Amygdala (tissue), 56 donors: ENCODE measurements at regions not wholly inside any gene's neighbourhood (a gene's known extent, or its start where the extent isn't known, plus 50 kb on each side); places are given as distances from the start of the nearest gene placed in this dataset.
"Not testable (repeated sequence)": the region's sequence is repeated elsewhere in the genome, so short reads cannot be mapped to it uniquely, and the experiment has no call there.

ENCODE experiments used
- DNase-seq, 56 donors: peaks; one replicate each; lab custom pipeline; 2025; lab: John Stamatoyannopoulos, UW

DNA sequence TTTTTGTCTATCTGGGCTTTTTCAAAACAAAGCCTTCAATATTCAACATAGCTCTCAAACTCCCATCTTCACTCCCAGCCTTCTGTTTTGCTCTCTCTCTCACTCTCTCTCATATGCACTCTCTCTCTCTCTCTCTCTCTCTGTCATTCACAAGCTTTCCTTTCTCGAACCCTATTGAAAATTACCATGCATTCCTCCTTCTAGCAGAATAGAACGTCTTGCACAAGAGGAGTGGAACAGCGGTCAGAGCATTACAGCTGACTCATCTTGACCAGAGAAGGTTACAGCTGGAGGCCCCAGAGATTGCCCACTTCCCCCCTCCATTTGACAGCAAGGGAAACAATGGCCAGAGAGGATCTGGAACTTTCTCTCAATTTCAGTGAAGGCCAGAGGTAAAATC lies 51.0 kb upstream of the LIFR start:
- no peak for DNase-seq

DNA sequence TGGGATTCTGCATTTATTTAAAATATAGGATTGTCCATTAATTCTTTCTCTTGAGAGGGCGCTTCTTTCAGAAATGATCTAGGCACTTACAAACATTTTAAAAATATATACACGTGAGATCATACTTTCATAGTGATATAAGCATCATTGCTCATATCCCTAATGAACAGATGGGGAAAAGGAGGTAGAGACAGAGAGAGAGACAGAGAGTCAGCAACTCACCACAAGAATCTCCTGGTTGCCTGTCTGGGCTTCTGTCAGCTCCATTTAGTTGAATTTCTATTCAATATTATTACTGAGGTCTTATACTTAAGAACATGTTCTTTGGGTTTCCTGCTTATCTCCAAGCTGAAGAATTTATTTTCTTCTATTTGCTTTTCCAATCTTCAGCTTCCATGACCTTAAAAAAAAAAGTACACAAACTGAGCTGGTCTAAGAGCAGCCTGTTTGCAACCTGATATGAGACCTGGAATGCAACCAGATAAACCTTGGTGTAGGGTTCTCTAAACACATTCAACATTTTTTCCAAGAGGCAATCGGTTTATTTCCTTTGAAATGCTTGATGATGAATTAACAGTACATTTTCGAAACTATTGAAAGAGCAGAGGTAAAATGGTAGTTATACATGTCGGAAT lies 51.6 kb upstream of the LIFR start:
- DNase-seq = no peak

DNA sequence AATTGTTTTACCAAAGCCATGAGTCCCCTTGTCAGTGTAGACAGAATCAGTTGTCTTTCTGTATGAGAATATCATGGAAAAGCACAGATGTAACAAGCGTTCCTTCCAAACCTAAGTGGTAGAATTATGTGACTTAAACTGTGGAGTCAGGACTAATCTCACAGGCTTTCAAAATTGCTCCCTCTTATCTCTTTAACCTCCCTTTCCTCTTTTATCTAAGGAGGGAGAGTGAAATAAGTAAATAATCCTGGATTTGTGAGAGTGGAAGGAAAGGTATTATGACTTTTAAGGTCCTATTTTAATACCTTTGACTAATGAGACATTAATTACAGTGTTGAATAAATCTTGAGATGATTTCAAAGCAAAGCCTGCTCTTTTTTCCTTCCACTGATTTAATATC lies 52.4 kb upstream of the LIFR start:
- no peak for DNase-seq

DNA sequence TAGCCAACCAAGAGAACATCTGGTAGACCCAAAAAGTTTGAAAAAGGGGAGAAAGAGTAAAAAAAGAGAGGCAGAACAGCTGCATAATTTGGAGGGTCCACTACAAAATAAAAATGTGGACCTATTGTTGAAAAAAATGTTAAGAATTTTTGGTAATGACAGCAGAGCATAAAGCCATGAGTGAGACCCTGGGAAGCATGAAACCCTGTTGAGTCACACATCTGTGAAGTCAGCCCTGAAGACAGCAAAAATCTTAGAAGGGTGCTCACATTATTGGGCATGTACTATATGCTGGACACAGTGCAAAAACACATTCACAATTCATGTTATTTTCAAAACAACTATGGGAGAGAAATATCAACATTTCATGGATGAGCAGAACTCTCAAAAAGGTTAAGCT lies 56.4 kb upstream of the LIFR start:
- no peak for DNase-seq

DNA sequence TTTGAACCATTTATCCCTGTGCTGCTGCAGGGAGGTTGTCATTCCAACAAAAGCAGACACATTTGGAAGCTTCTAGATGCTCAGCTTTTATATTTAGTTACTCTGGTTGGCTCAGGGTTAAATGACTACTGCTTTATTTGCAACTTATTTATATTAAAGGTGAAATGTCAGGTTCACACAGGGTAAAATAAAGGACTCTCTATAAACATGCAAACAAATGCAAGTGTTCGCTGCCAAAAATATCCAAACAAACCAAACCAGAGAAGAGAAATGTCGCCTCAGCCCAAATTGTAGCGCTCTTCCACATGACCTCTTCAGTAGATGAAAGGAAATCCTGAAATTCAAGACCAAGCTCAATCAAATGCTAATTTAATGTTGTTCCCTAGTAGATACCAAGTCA lies 57.0 kb upstream of the LIFR start:
- DNase-seq = no peak

DNA sequence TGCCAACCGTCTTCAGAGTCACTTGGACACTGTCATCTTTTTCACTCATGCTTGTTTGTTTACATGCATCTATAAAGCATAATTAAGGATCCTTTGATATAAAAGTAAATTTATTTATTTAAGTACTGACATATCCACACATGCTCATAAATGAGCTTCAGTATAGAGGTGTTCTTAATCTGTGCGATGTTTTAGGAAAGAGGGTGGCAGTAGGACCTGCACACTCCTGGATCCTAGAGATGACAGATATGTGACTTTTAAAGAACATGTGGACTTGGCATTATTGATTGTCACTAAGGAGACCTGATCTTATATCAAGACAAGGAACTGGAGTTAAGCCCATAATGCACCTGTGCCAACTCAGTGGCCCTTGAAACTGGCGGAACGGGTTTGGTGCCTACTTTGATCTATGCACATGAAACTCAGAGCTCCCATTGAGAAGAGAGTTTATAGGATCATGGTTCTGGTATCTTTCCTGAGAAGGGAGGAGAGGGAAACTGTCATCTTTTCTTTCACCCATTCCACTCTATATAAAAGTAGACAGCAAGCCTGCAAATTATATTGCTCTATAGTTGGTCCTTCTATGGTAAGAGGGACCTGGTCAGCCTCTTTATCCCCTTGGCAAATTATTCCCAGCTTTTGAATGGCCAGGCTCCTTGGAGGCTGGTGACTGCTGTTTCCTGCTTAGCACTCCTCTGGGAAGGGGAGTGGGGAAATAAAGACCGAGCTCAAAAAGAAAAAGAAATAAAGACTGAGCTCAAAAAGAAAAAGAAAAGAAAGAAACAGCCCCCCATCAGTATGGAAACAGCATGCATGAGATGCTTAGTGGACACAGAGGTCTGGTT lies 57.8 kb upstream of the LIFR start:
- no peak for DNase-seq

DNA sequence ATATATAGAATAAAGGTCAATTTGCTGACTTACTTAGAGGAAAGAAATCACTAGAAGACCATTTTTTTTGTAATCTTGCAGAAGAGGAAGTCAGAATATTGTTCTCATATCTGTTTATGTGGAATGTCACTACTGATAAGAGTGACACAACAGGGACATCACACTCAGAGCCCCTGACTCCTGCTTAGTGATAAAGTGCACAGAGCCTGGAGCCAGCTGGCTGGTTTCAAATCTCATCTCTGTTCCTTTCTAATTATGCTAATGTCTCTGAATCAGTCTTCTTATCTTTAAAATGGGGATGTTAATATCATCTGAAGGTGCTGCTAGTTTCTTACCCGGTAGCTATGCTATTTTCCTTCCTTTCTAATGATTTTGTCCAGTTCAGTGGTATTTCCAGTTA lies 58.6 kb upstream of the LIFR start:
- no peak for DNase-seq

DNA sequence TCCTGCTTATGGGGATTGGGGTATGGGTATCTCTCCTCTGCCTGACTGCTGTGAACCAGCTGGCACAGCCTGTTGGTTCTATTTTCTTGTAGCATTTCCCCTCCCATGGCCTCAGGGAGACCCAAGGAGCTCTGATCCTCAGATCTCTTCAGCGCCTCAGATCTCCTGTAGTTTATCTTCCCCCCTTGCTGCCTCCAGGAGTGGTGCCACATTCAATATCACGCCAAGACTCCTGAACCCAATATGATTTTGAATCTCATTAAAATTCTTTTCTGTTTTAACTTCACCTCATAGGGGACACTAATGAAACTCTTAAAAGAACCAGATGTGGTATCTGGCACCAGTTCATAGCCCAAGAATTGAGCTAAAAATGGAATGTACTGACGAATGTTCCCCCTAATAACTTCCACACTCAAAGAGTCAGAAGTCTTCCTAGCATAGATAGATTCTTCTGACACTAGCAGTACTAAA lies 59.6 kb upstream of the LIFR start:
- no peak for DNase-seq

DNA sequence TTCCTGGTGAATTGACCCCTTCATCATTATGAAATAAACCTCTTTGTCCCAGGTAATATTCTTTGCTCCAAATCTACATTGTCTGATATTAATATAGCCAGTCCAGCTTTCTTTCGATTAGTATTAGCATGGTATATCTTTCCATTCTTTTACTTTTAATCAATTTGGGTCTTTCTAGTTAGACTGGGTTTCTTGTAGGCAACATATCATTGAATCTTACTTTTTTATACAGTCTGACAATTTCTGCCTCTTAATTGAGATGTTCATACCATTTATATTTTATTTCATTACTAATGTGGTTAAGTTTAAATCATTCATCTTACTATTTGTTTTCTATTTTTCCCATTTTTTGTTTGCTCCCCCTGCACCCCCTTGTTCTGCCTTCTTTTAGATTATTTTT lies 61.7 kb upstream of the LIFR start:
- no peak for DNase-seq

DNA sequence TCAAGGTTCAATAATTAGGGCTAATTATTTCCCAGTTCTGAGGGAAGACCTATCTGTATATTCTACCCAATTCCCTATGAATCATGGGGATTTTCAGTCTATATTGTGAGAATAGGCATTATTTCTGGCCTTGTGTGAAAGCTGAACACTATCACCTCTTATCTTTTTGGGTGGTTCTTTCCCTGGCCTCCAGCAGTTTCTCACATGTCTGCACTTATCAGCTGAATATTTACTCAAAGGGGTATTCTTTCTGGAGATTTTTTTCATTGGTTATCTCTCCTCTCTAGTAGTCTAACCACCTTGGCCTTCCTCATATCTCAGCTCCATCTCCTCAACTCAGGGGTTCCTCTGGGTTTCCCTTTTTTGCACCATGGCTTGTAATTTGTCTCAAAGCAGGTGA lies 64.9 kb upstream of the LIFR start:
- no peak for DNase-seq

DNA sequence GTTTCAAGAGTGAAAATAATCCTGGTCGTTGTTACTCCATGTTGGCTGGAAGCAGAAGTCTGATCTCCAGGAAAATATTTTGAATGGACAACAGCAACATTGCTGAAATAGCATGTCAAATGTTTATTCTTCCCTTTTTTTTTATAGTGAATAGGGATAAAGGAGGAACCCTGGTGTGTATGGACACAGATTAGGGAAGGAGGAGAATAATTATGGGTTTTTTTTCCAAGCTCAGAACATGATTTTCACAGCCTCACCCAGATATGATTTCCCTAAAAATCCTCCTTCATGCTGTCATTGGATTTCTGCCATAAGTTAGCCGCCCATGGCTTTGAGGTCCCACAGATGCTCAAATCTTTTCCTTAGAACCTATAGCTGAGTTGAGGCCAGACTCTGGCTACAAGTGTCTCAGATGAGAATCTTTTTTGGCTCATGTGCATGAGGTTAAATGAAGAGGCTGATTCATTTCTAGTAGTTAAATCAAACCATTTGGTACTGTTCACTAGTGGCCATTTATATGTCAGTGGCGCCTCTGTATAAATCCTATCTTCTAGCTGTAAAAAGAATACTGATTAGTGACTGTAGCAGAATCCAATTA lies 65.5 kb upstream of the LIFR start:
- DNase-seq = no peak

DNA sequence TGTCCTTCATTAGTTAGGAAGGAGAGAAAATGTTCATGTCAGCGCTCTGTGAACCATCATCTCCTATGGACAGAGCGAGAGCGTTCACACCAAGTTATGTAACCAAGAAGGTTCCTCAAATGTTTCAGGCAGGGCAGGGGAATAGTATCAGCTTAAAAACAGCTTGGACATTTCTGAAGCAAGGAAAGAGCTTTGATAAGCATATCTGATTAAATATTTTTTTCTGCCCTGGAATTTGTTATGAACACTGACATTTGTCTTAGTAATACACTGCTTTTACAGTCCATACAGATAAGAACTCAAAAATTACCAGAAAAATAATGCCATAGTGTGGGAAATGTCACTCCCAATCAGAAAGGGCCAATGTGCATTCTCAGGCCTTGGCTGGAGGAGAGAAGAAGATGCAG lies 66.3 kb upstream of the LIFR start:
- no peak for DNase-seq

DNA sequence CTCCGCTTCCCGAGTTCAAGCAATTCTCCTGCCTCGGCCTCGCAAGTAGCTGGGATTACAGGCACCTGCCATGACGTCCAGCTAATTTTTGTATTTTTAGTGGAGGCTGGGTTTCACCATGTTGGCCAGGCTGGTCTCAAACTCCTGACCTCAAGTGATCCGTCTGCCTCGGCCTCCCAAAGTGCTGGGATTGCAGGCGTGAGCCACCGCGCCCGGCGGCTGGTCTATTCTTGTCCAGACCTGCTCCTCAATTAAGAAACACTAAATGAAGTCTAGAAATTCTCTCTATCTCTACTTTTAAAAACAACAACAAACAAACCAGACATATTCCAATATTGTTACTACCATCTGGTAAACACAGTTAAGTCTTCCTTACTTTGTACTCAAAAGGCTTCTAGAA lies 68.1 kb upstream of the LIFR start:
- DNase-seq = not testable (repeated sequence)

DNA sequence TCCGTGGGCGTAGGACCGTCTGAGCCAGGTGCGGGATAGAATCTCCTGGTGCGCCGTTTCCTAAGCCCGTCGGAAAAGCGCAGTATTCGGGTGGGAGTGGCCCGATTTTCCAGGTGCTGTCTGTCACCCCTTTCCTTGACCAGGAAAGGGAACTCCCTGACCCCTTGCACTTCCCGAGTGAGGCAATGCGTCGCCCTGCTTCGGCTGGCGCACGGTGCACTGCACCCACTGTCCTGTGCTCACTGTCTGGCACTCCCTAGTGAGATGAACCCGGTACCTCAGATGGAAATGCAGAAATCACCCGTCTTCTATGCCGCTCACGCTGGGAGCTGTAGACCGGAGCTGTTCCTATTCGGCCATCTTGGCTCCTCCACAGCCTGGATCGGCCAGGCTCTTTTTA lies 74.9 kb upstream of the LIFR start:
- not testable (repeated sequence) for DNase-seq

DNA sequence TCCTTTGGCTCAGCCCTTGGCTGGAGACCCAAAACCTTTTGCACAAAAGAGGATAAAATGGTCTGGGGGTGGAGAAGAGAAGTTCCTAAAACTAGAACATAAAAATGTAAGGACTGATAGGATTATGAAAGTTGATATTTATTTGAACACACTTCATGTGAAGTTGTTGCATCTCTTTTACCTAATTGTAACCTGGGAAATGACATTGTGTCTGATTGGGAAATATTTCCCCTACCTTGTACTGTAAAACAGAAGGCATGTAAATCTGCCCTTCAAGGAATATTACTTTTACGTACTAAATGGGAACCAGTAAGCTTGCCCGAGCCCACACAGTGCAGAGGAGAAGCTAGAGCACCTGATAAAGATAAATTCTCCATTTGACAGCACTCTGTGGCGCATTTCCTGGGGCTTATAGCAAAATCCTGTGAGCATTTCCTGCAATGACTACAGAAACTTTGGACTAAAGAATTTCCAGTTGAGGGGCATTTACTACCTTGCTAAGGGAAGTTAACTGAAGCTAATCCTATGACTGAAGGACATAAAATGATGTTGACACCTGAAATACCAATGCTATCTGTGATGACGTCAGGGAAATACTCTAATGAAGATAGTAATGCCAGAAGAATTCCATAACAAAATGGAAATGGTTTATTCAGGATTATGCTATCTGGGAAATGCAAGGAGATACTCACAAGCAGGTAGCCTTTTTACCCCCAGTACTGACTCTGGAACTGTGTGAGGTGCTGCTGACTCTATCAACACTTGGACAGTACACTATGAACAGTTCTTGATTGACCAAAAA lies 78.3 kb upstream of the LIFR start:
- DNase-seq = no peak

DNA sequence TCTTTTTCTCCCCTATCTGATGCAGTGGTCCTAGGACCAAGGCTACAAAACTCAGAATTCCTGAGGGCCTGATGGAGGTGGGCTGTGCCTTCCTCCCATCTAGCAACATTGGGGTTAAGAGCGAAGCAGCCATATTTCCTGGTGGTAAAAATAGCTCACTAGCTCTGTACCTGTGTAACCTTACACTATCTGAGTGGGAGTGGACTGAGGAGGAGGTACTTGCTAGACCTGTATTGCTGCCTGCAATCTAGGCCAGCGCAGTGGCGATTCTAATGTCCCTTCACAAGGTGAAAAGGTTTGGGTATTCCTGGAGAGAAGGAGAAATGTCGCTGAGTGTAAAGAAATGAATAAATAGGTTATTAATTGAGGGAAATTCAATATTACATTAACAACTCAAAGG lies 80.2 kb upstream of the LIFR start:
- DNase-seq = no peak

DNA sequence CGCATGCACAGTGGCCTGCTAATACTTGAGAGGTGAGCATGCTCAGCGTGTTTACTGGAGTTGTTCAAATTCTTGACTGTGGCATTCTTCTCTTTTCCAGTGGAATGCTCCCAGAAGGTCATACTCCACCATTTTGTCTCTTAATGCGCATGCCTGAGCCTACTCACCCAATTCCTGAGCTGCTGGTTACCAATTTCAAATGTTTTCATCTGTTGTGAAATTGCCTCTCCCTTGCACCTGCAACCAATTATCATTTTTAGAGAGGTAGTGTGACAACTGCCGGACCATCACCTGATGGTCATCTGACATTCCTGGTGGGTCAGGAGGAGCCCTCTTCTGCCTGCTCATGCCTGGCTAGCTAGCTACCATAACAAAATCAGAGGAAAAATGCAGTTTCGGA lies 82.2 kb upstream of the LIFR start:
- no peak for DNase-seq

DNA sequence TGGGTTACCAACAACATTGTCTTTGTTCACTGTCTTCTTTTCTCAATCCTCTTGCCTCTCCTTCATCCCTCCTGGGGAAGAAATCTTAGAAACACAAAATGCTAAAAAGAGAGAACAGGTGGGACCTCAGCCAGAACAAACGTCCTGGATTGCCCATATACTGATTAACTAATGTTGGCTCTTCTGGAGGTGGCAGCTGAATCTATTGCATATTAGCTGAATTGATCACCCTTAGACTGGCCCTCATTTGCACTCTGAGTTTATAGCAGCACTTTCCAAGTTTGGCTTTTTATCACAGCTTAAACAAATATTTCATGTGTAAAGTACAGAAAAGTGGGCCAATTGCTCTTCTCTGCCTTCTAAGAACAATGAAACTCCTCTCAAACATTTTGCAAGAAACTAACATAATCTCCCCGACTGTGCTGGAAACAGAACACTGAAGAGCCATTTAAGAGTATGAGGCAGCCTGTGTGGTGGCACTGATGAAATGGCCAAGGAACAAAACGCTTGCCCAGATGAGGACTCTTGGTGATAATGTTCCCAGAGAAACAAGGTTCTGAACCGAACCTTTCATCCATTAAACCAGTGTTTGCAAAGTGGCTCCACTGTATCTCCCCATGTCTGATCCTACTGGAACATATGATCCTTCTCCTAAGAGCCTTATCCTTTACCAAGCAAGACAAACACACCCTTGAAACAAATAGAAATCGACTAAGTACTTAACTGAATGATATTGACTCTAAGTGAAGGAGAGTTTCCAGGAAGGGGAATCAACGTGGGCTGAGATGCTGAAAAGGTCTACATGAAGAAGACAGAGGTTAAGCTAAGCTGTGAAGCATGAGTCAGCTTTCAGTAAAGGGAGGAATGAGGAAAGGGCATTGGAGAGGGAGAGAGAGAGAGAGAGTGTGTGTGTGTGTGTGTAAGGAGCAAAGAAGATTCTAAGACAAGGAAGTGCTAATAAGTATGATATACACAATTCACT lies 83.2 kb upstream of the LIFR start:
- no peak for DNase-seq

DNA sequence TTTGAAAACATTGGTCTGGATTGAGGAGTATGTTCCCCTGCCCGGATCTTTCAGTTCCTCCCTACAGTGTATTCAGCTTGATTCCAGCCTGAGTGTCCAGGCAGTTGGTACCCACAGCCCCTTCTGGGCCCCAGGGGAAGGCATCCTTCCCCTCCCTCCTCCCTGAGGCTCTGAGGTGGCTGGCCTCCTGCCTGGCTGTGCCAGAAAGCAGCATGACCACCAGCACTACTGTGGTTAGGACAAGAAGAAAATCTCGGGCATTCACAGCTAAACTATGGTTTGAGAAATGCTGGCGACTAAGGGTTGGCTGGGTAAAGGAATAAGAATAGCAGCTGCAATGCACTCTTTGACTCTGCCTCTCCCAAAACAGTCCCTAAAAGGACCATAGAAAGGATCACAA lies 84.6 kb upstream of the LIFR start:
- DNase-seq = peak in 2 of 56 donors; percentile 4 to 15
